HG03175 (cell line): ENCODE measurements at regions not wholly inside any gene's neighbourhood (a gene's known extent, or its start where the extent isn't known, plus 50 kb on each side); places are given as distances from the start of the nearest gene placed in this dataset.

Experiments used
- ATAC-seq: cut with Tn5 transposase; IDR thresholded peaks from one replicate; pipeline ENCODE4 v1.9.1; 2021; ENCODE audit warnings: mild to moderate bottlenecking, moderate library complexity; ENCODE audit not compliant: unreplicated experiment

DNA sequence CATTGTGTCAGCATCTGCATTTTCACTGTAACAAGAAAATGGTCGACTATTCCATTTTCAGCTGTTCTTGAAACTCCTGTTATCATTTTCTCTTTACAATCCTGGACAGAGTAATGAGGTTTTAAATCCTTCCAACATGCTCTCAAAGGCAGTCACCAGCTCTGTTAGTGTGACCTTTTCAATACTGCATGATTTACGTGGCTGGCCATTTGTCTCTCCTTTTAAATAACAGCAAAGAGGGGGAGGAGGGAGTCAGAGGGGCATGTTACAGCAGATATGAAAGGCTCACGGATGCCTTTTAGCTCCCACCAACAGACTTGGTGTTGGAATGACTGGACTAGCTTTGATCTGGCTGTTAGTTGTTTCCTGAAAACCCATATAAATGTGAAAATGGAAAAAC, 1251.2 kb downstream of the AACS start:
- no peak for ATAC-seq

- ATAC-seq = no peak
Observed at GRCh38 chr12:126337556-126338441, 1272.6 kb downstream of the AACS start.

GRCh38 chr12:126342866-126343265, 1277.6 kb downstream of the AACS start:
- no peak for ATAC-seq

DNA sequence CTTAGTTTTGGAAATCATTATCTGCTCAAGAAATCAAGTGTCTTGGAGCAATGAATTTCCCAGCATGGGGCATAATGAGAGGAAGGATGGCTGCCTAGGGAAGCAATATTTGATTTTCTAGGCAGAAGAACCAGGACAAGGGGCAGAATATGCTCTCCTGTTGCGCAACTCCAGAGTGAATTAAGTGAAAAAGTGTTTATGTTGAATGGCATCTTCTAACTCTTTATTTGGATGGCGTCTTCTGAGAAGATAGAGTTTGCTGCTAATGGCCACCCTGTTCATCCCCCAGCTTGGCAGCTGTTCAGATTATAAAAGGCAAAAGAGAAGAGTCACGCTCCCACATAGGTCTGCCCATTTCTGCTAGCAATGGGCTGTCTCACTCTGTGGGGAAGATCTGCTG, 1278.1 kb downstream of the AACS start:
- ATAC-seq = no peak

- ATAC-seq = no peak
Observed at GRCh38 chr12:126346087-126346486, 1280.9 kb downstream of the AACS start.

GRCh38 chr12:126347421-126347820, 1282.2 kb downstream of the AACS start:
- no peak for ATAC-seq

GRCh38 chr12:126349383-126349782, 1284.1 kb downstream of the AACS start:
- no peak for ATAC-seq

DNA sequence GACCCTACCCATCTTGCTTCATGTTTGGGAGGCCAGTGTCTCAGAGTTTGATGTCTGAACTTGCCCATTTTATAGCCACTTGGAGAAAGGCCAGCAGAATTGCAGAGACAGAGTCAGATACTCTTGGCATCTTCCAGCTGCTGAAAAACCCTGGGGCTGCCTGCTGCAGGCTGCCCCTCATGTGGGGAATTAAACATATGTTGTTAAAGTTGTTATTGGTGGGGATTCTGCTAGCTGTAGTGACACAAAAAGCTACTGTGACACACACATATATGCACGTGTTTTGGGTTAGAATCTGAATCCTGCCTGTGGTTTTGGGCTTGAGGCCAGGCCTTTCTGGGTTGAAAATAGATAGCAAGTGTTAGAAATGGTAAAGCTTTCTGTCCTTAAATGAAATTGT, 1288.4 kb downstream of the AACS start:
- no peak for ATAC-seq

DNA sequence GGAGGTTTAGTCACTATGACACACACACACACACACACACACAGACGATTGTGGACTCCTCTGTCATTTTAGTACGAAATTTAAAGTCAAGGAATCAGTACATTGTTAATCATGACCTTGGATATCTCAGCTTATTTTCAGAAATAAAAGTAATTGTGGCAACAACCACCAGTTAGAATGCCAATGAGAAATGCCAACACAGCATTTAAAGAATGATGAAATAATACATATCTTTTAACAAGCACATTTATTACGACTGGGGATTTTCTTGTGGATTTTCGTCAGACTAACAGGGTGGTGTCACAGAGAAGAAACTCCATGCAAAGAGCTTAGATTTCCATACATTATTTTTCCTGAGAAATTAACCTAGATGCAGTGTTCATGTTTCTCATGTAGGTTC, 1289.4 kb downstream of the AACS start:
- ATAC-seq = no peak

DNA sequence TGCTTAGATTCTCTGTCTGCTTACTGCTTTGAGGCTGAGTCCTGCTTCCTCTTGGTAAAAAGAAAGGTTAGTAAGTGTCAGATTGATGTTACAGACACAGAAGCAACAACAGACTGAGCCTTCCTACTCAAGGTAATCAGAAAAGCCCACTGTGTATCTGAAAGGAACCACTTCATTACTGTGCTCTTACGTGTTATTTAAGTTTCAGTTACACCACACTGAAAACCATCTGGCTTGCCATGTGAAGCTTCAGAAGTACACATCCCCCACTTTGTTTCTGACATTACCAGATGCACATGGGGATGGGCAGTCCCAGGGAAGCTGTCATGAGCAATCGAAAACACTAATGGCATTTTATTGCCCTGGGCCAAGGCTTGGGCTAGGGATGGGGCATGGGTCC, 1290.1 kb downstream of the AACS start:
- ATAC-seq = no peak

GRCh38 chr12:126358806-126359205, 1293.6 kb downstream of the AACS start:
- ATAC-seq = no peak

DNA sequence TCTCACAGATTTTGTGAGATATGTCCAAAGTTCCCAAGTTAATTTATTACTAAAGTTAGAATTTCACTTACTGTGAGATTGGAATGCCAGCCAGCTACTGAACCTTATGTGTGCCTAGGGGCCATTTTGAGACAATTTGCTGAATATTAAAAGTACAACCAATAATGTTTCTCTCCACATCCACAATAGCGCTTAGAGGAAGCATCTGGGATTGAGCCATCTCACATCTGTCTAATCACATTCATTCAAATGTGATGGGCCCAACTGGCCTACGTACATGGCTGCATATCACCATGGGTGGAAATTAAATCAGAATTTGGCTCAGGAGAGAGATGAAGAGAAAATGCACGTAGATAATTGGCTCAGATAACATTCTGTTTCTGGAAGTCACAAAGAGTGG, 1294.0 kb downstream of the AACS start:
- no peak for ATAC-seq

DNA sequence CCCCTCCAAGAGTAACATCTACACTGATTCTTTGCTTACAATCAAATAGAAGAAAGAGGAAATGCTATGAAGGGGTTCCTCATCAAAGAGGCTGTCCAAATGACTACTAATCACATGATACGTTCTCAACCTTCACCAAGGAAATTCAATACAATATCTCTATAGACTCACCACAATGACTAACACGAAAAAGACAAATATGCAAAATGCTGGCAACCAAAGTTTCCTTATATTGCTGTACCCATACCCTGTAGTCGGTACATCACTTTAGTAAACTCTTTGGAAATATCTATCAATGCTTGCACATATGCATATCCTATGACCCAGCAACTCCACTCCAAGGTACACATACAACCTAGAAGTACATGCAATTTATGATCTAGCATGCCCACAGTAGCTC, 1296.6 kb downstream of the AACS start:
- no peak for ATAC-seq

GRCh38 chr12:126362493-126362892, 1297.3 kb downstream of the AACS start:
- no peak for ATAC-seq

DNA sequence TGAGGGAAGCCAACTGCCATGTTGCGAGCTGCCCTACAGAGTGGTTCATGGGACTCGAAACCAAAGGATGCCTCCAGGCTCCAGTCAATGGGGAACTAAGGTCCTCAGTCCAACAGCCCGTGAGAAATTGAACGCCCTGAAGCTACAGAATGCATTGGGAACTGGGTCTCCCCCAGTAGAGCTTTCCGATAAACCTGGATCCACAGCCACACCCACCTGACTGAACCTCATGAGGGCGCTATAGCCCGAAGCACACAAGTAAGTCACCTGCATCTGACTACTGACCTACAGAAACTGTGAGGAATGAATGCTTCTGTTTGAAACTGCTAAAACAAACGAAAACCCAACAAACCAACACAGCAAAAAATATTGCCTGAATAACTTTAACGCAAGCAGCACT, 1297.7 kb downstream of the AACS start:
- ATAC-seq = no peak

- no peak for ATAC-seq
Observed at GRCh38 chr12:126369487-126370463, 1304.5 kb downstream of the AACS start.

DNA sequence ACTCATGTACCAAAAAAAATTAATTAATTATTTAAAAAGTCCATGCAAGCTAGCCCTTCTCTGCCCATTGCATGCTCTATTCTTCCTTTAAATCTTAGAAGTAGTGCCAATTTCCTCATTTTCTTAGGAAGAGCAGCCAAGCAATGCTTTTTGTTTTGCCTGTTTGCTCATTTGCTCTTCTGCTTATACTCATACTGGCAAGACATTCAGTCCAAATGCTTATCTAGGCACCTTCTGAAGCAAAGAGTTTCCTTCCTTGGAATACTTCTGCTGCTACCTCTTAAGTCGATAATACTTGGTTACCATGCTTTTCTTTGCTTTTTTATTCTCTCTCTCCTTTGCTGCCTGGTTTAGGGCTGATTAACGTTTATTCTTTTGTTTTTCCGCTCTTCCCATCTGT, 1318.3 kb downstream of the AACS start:
- no peak for ATAC-seq

- no peak for ATAC-seq
Observed at GRCh38 chr12:126384026-126384564, 1318.9 kb downstream of the AACS start.

DNA sequence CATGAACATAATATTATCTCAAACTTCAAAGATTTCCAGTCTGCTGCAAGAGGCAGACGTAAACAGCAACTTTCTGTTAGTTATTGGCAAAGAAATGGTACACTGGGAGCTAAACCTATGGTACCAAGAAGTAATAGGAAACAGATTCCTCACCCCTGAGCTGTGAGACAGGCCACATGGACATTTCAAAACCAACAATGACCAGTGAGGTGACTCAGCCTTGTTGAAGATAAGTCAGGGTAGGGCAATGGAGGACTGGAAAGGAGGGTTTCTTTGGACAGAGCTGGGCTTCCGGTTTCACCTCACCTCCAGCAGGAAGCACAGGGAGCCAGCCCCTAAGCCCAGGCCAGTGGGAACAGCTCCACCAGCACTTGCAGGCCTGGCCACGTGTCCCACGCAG, 1320.5 kb downstream of the AACS start:
- ATAC-seq = no peak

DNA sequence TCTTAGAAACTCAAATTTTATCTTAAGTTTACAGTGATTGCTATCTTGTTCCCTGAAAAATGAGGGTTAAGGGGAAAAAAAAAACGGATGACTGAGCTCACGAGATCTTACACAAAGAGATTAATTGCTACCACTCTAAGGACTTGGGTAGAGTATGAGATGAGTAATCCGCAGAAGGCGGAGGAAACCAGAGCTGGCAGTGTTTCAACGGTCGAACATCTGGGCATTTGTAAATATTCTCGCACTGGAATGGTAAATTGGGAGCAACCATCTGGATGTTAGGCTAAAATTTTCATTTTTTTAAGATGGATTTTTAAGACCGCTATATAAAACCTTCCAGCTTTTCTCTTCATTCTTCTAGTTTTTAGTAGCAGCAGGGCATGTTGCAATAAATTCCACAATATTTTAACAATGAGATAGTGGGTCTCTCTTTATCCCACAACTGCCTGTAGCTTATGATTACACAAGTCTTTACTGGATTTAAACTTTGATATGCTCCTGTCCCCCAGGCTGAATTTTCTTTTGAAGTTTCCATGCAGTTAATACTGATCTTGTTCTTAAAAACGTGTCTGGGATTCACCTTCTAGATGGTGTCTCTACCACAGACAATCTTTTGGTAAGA, 1324.1 kb downstream of the AACS start:
- no peak for ATAC-seq

DNA sequence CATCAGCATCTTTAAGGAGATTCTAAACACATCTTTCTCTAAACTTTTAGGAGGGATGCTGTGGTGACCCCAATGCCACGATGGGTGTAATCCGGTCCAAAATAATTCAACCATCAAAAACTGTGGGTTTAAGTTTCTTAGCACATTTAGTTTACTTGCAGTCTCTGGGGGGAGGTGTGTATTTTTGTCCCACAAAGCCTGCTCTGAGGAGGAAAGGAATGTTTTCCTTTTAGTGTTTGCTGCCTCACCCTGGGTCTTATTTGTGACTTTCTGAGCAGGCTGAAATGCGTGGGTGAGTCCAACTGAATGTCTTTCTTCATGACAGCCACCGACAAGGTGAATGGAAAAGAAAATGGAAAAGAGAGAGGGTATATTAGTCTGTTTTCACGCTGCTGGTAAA, 1324.7 kb downstream of the AACS start:
- no peak for ATAC-seq
